ENCODE measurements at regions not wholly inside any gene's neighbourhood (a gene's known extent, or its start where the extent isn't known, plus 50 kb on each side); places are given as distances from the start of the nearest gene placed in this dataset.

- no peaks in the 10 kb centered on the region for H3K4me1 ChIP-seq (ENCODE audit: control insufficient read depth, insufficient read depth, low read length)
- no peak overlapping the region for H3K27ac ChIP-seq (ENCODE audit: low read length)
- TF ChIP-seq, protein P1, sequence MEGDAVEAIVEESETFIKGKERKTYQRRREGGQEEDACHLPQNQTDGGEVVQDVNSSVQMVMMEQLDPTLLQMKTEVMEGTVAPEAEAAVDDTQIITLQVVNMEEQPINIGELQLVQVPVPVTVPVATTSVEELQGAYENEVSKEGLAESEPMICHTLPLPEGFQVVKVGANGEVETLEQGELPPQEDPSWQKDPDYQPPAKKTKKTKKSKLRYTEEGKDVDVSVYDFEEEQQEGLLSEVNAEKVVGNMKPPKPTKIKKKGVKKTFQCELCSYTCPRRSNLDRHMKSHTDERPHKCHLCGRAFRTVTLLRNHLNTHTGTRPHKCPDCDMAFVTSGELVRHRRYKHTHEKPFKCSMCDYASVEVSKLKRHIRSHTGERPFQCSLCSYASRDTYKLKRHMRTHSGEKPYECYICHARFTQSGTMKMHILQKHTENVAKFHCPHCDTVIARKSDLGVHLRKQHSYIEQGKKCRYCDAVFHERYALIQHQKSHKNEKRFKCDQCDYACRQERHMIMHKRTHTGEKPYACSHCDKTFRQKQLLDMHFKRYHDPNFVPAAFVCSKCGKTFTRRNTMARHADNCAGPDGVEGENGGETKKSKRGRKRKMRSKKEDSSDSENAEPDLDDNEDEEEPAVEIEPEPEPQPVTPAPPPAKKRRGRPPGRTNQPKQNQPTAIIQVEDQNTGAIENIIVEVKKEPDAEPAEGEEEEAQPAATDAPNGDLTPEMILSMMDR (IDR thresholded peaks at IDR 0.05): no peak
- no peaks in the 10 kb centered on the region for H3K36me3 Mint-ChIP-seq
- H3K4me1 Mint-ChIP-seq: no peaks in the 10 kb centered on the region
- 92% methylated on average over 2 of the region's 2 CpGs for WGBS (ENCODE audit: insufficient coverage)
- ATAC-seq (no peak), DNase-seq (no peak)
- no peak overlapping the region for H3K27ac Mint-ChIP-seq
- H3K4me3 Mint-ChIP-seq: no peak overlapping the region
- no peak overlapping the region for H3K4me3 ChIP-seq (ENCODE audit: low read length)
- intact Hi-C loops (cut with micrococcal nuclease): no loop called here
- H3K27me3 ChIP-seq (ENCODE audit: control insufficient read depth, insufficient read depth, low read length): no peaks in the 10 kb centered on the region
- H3K27me3 Mint-ChIP-seq (ENCODE audit: low read depth in 2 of 2): peaks cover 20 to 41% of the 10 kb centered on the region in 2 donors
- no peaks in the 10 kb centered on the region for H3K9me3 ChIP-seq (ENCODE audit: control insufficient read depth, insufficient read depth, low read length)
- no peaks in the 10 kb centered on the region for H3K36me3 ChIP-seq (ENCODE audit: control insufficient read depth, insufficient read depth, low read length)
- peaks cover 0 to 3% of the 10 kb centered on the region in 2 donors for H3K9me3 Mint-ChIP-seq
Observed at GRCh38 chr17:15092261-15092660, 172.9 kb downstream of the PMP22 start.

GRCh38 chr17:15091825-15092224 is 173.3 kb downstream of the PMP22 start:
- peaks cover 0 to 3% of the 10 kb centered on the region in 2 donors for H3K9me3 Mint-ChIP-seq
- no peaks in the 10 kb centered on the region for H3K27me3 ChIP-seq (ENCODE audit: control insufficient read depth, insufficient read depth, low read length)
- 81% methylated on average over 2 of the region's 2 CpGs for WGBS (ENCODE audit: insufficient coverage)
- no peak overlapping the region for H3K27ac Mint-ChIP-seq
- H3K4me3 ChIP-seq (ENCODE audit: low read length): no peak overlapping the region
- no peaks in the 10 kb centered on the region for H3K36me3 ChIP-seq (ENCODE audit: control insufficient read depth, insufficient read depth, low read length)
- intact Hi-C loops (cut with micrococcal nuclease): no loop called here
- ATAC-seq (no peak), DNase-seq (no peak)
- no peaks in the 10 kb centered on the region for H3K4me1 Mint-ChIP-seq
- no peaks in the 10 kb centered on the region for H3K4me1 ChIP-seq (ENCODE audit: control insufficient read depth, insufficient read depth, low read length)
- H3K27me3 Mint-ChIP-seq (ENCODE audit: low read depth in 2 of 2): peaks cover 17 to 41% of the 10 kb centered on the region in 2 donors
- no peak overlapping the region for H3K27ac ChIP-seq (ENCODE audit: low read length)
- TF ChIP-seq, protein P1 (IDR thresholded peaks at IDR 0.05): no peak
- no peaks in the 10 kb centered on the region for H3K36me3 Mint-ChIP-seq
- no peaks in the 10 kb centered on the region for H3K9me3 ChIP-seq (ENCODE audit: control insufficient read depth, insufficient read depth, low read length)
- no peak overlapping the region for H3K4me3 Mint-ChIP-seq

DNA sequence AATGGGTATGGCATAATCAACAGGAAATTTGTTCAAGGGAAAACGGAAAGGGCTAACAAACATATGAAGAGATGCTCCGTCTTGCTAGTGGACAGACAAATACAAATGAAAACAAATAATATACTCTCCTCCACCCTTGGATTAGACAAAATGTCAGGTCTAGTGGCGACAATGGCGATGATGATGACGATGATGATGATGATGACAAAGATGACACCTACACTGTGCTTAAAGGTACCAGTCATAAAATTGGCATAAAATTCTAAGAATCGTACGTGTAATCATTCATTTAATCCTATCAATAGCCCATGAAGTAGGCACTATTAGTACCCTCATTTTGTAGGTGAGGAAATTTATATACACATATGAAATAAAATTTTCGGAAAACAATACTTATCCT is 174.6 kb downstream of the PMP22 start:
- Mint-ChIP-seq H3K4me3 (no peak overlapping the region), H3K9me3 (peaks cover 0 to 3% of the 10 kb centered on the region in 2 donors), H3K27me3 (ENCODE audit: low read depth in 2 of 2) (peaks cover 17 to 48% of the 10 kb centered on the region in 2 donors), H3K36me3 (no peaks in the 10 kb centered on the region), H3K4me1 (no peaks in the 10 kb centered on the region), H3K27ac (no peak overlapping the region)
- no peak for DNase-seq
- WGBS (ENCODE audit: insufficient coverage): 96% methylated on average over 5 of the region's 8 CpGs
- H3K27me3 ChIP-seq (ENCODE audit: control insufficient read depth, insufficient read depth, low read length): no peaks in the 10 kb centered on the region
- no peak overlapping the region for H3K27ac ChIP-seq (ENCODE audit: low read length)
- no peaks in the 10 kb centered on the region for H3K9me3 ChIP-seq (ENCODE audit: control insufficient read depth, insufficient read depth, low read length)
- intact Hi-C loops (cut with micrococcal nuclease): no loop called here
- TF ChIP-seq, protein P1 (IDR thresholded peaks at IDR 0.05): no peak
- H3K36me3 ChIP-seq (ENCODE audit: control insufficient read depth, insufficient read depth, low read length): no peaks in the 10 kb centered on the region
- H3K4me1 ChIP-seq (ENCODE audit: control insufficient read depth, insufficient read depth, low read length): no peaks in the 10 kb centered on the region
- no peak for ATAC-seq
- H3K4me3 ChIP-seq (ENCODE audit: low read length): no peak overlapping the region

GRCh38 chr17:15087946-15088345 is 177.2 kb downstream of the PMP22 start:
- WGBS (ENCODE audit: insufficient coverage): 94% methylated on average over 2 of the region's 3 CpGs
- intact Hi-C loops (cut with micrococcal nuclease): no loop called here
- H3K27me3 Mint-ChIP-seq (ENCODE audit: low read depth in 2 of 2): peaks cover 12 to 38% of the 10 kb centered on the region in 2 donors

More at GRCh38 chr17:15087946-15088345, 177.2 kb downstream of the PMP22 start:
- Mint-ChIP-seq H3K9me3 (no peaks in the 10 kb centered on the region), H3K4me1 (no peaks in the 10 kb centered on the region), H3K4me3 (no peak overlapping the region), H3K36me3 (no peaks in the 10 kb centered on the region), H3K27ac (no peak overlapping the region)
- TF ChIP-seq, protein P1 (IDR thresholded peaks at IDR 0.05): no peak
- ATAC-seq (no peak), DNase-seq (no peak)
- H3K36me3 ChIP-seq (ENCODE audit: control insufficient read depth, insufficient read depth, low read length): no peaks in the 10 kb centered on the region
- H3K4me1 ChIP-seq (ENCODE audit: control insufficient read depth, insufficient read depth, low read length): no peaks in the 10 kb centered on the region
- H3K4me3 ChIP-seq (ENCODE audit: low read length): no peak overlapping the region
- no peaks in the 10 kb centered on the region for H3K9me3 ChIP-seq (ENCODE audit: control insufficient read depth, insufficient read depth, low read length)
- no peaks in the 10 kb centered on the region for H3K27me3 ChIP-seq (ENCODE audit: control insufficient read depth, insufficient read depth, low read length)
- no peak overlapping the region for H3K27ac ChIP-seq (ENCODE audit: low read length)

Data from natural killer cell (primary cell).